ENCODE measurements at regions not wholly inside any gene's neighbourhood (a gene's known extent, or its start where the extent isn't known, plus 50 kb on each side); places are given as distances from the start of the nearest gene placed in this dataset.
A peak's percentile ranks its signal among the peaks of the same experiment; 100 is the strongest.
"Not testable (repeated sequence)": the region's sequence is repeated elsewhere in the genome, so short reads cannot be mapped to it uniquely, and the experiment has no call there.

DNA sequence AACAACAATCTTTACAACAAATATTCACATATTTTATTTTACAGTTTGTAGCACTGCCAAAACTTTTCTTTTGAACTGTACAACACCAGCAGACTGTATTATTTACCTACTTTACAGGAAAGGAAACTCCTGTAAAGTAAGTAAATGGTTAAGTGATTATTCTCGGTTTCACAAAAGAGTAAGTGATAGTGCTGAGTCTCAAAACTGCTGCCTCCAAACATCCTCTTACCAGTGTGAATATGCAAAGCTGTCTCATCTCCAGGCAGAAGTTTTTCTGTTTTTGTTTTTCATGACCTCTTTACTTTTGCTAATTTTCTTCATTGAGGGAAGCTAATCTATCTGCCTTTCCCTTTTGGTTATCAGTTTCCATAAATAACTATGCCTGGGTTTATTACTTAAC, 286.7 kb downstream of the SRGAP2C start:
- no peak for DNase-seq (ENCODE audit: insufficient read length, low spot score)
- no peak for FAIRE-seq
- TF ChIP-seq POLR2A (IDR thresholded peaks at IDR 0.05; ENCODE audit: low read depth, low read length) = no peak
- no peak for TF ChIP-seq POLR2AphosphoS5 (IDR thresholded peaks at IDR 0.05; ENCODE audit: low read depth, low read length)
- TF ChIP-seq TAF1 (IDR thresholded peaks at IDR 0.05; ENCODE audit: low read depth, low read length) = no peak
- TF ChIP-seq SPI1 (IDR thresholded peaks at IDR 0.05; ENCODE audit: low read depth, low read length) = no peak
- no peak for TF ChIP-seq POU2F2 (IDR thresholded peaks at IDR 0.05; ENCODE audit: low read depth, low read length)
- TF ChIP-seq PAX5 (IDR thresholded peaks at IDR 0.05; ENCODE audit: insufficient read depth, low read length, severe bottlenecking) = no peak

DNA sequence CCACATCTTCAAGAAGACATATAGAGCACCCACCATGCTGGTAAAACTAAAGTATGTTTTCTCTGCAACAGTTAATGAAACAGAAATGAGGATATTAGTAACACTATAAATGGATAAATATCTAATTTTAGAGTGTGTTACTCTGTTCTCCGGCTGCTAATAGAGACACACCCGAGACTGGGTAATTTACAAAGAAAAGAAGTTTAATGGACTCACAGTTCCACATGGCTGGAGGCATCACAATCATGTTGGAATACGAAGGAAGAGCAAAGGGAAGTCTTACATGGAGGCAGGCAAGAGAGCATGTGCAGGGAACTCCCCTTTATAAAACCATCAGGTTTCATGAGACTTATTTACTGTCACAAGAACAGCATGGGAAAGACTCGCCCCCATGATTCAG, 287.2 kb downstream of the SRGAP2C start:
- DNase-seq (ENCODE audit: insufficient read length, low spot score) = no peak
- no peak for FAIRE-seq
- TF ChIP-seq POLR2AphosphoS5 (IDR thresholded peaks at IDR 0.05; ENCODE audit: low read depth, low read length) = no peak
- no peak for TF ChIP-seq SPI1 (IDR thresholded peaks at IDR 0.05; ENCODE audit: low read depth, low read length)
- no peak for TF ChIP-seq POU2F2 (IDR thresholded peaks at IDR 0.05; ENCODE audit: low read depth, low read length)
- TF ChIP-seq PAX5 (IDR thresholded peaks at IDR 0.05; ENCODE audit: insufficient read depth, low read length, severe bottlenecking) = no peak
- no peak for TF ChIP-seq POLR2A (IDR thresholded peaks at IDR 0.05; ENCODE audit: low read depth, low read length)
- no peak for TF ChIP-seq TAF1 (IDR thresholded peaks at IDR 0.05; ENCODE audit: low read depth, low read length)

DNA sequence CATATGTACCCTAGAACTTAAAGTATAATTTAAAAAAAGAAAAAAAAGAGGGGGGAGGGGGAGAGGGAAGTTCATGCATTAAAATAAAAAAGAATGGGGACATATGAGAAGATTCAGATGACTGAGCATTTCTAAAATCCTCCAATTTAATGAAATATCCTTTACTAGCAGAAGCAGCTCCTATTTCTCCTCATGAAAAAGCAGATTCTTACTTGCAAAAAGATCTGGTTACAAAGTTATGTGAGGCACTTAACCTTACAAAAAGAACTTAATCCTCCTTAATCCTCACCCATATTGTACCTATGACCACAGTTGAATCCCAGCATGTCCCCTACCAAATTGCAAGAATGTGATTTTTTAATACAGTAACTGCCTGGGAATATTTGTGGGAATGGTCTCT, 298.5 kb downstream of the SRGAP2C start:
- no peak for DNase-seq (ENCODE audit: insufficient read length, low spot score)
- FAIRE-seq = no peak
- TF ChIP-seq POU2F2 (IDR thresholded peaks at IDR 0.05; ENCODE audit: low read depth, low read length) (no peak), POLR2AphosphoS5 (IDR thresholded peaks at IDR 0.05; ENCODE audit: low read depth, low read length) (no peak), PAX5 (IDR thresholded peaks at IDR 0.05; ENCODE audit: insufficient read depth, low read length, severe bottlenecking) (no peak), SPI1 (IDR thresholded peaks at IDR 0.05; ENCODE audit: low read depth, low read length) (no peak), TAF1 (IDR thresholded peaks at IDR 0.05; ENCODE audit: low read depth, low read length) (no peak), POLR2A (IDR thresholded peaks at IDR 0.05; ENCODE audit: low read depth, low read length) (no peak)

DNA sequence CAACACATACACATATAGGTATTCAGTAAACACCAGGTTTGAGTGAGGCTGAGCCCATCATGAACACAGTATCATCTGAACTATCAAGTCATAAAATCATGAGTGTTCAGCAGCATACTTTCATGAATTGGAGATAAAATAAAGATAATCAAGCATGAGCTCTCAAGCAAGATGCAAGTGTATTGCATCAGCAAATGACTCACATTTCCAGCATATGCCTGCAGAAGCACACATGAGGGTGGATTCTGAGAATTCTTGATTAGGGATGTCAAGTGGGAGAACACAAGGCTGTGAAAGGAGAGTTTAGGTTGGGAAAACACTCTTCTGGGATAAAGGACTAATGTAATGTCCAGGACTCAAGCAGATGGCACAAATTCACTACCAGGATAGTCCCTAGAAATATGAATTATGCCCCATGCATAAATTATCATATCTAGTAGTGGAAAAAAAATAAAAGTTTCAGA, 299.2 kb downstream of the SRGAP2C start:
- no peak for DNase-seq (ENCODE audit: insufficient read length, low spot score)
- FAIRE-seq = no peak
- TF ChIP-seq POLR2A (IDR thresholded peaks at IDR 0.05; ENCODE audit: low read depth, low read length) (no peak), TAF1 (IDR thresholded peaks at IDR 0.05; ENCODE audit: low read depth, low read length) (no peak), PAX5 (IDR thresholded peaks at IDR 0.05; ENCODE audit: insufficient read depth, low read length, severe bottlenecking) (no peak), SPI1 (IDR thresholded peaks at IDR 0.05; ENCODE audit: low read depth, low read length) (no peak), POLR2AphosphoS5 (IDR thresholded peaks at IDR 0.05; ENCODE audit: low read depth, low read length) (no peak), POU2F2 (IDR thresholded peaks at IDR 0.05; ENCODE audit: low read depth, low read length) (no peak)

DNA sequence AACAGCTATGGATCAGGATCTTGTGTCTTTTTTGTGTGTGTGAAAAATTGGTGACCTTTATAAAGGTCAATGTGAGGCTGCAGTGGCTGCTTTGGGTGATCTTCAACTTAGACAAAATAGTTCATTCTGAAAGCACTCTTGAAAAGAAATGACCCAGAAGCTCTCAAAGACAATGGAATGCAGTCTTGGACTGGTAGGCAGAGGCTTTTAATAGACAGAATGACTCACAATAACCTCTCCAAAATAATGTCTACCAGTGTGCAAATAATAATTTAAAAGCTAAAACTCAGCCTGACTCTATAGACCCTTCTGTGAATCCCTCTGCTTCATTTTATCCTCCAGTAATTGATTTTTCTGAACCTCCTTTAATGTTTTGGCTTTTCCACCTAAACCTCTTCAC, 310.0 kb downstream of the SRGAP2C start:
- not testable (repeated sequence) for DNase-seq (ENCODE audit: insufficient read length, low spot score); FAIRE-seq

DNA sequence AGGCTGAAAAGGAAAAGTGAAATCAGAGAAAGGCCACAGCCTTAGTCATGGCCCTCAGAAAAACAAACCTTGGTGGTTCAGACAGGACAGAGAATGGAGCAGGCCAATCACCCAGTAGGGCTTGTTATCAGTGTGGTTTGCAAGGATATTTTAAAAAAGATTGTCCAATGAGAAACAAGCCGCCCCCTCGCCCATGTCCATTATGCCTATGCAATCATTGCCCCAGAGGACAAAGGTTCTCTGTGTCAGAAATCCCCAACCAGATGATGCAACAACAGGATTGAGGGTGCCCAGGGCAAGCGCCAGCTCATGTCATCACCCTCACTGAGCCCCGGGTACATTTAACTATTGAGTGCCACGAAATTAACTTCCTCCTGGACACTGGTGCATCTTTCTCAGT, 326.7 kb downstream of the SRGAP2C start:
- not testable (repeated sequence) for DNase-seq (ENCODE audit: insufficient read length, low spot score)

DNA sequence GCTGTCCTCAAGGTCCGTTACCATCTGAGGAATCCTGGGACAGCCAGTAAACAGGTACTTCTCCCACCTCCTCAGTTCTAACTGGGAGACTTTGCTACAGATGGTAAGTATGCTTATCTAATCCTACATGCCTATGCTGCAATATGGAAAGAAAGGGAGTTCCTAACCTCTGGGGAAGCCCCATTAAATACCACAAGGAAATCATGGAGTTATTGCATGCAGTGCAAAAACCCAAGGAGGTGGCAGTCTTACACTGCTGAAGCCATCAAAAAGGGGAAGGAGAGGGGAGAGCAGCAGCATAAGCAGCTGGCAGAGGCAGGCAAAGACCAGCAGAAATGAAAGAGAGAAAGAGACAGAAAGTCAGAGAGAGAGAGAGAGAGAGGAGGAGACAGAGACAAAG, 327.1 kb downstream of the SRGAP2C start:
- DNase-seq (ENCODE audit: insufficient read length, low spot score); FAIRE-seq: not testable (repeated sequence)

More for the DNA sequence above, 326.7 kb downstream of the SRGAP2C start:
- FAIRE-seq = not testable (repeated sequence)

DNA sequence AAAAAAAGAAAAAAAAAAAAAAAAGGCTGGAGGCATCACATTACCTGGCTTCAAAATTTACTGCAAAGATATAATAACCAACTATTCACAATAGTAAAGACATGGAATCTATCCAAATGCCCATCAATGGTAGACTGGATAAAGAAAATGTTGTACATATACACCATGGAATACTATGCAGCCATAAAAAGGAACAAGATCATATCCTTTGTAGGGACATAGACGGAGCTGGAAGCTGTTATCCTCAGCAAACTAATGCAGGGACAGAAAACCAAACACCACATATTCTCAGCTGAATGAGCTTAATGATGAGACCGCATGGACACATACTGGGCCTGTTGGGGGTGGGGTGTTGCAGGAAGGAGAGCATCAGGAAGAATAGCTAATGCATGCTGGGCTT, 330.5 kb downstream of the SRGAP2C start:
- FAIRE-seq = no peak
- TF ChIP-seq PAX5 (IDR thresholded peaks at IDR 0.05; ENCODE audit: insufficient read depth, low read length, severe bottlenecking) (no peak), POU2F2 (IDR thresholded peaks at IDR 0.05; ENCODE audit: low read depth, low read length) (no peak), POLR2A (IDR thresholded peaks at IDR 0.05; ENCODE audit: low read depth, low read length) (no peak)
- no peak for DNase-seq (ENCODE audit: insufficient read length, low spot score)

DNA sequence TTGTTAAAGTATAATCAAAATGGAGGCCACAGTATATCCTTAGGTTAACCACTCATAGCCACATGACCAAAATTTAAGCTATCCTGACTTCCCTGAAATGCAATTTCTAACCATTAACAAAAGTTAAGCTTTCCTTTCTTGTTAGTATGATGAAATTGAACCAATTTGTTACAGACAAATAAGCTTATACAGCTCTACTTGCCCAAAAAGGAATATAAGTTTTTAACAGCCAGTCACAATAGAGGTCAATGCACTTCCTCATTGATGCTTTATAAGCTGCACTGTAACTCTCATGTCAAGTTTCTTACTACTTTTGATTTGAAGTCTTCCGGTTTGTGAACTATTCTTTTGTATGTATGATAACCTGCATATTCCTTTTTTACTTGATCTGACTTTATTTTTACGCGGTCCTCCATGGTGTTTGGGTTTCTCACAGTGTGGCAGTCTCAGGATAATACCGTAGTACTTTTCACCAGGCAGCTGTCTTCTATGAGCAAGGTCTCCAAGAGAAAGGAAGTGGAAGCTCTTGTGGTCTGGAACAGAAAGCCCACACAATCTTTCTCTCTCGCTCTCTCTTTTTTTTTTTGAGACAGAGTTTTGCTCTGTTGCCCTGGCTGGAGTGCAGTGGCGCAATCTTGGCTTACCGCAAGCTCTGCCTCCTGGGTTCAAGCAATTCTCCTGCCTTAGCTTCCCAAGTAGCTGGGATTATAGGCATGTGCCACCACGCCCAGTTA, 331.6 kb downstream of the SRGAP2C start:
- TF ChIP-seq SPI1 (IDR thresholded peaks at IDR 0.05; ENCODE audit: low read depth, low read length) = peak; percentile 62
- no peak for TF ChIP-seq POU2F2 (IDR thresholded peaks at IDR 0.05; ENCODE audit: low read depth, low read length)
- DNase-seq (ENCODE audit: insufficient read length, low spot score) = no peak
- FAIRE-seq = no peak

DNA sequence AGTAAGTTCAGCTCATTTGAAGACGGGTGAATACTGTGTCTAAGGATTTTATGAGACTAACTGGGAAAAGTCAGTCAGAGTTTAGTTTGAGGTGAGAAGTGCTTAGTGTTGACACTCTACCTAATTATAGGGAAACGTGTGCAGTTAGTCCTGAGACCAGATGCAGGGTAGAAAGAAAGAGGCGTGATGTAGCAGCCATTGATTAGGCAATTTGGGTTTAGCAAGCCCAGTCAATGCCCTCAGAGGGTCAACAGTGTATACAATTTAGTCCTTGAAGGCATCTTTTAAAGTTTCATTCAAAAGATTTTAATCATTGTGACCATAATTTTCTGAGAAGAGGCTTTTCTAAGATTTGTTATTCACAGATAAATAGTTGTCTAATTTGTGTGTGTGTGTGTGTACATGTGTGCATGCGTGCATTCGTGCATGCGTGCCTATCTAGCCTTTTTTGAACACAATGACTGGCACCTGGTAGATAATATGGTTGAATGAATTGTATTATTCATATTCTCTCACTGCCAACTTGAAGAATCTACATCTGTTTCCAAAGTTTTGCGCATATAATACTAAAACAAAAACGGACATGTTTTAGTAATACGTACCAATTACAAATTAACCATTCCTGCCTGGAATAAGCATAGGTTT, 332.9 kb downstream of the SRGAP2C start:
- TF ChIP-seq POLR2AphosphoS5 (IDR thresholded peaks at IDR 0.05; ENCODE audit: low read depth, low read length) (no peak), SPI1 (IDR thresholded peaks at IDR 0.05; ENCODE audit: low read depth, low read length) (no peak)
- FAIRE-seq = no peak

DNA sequence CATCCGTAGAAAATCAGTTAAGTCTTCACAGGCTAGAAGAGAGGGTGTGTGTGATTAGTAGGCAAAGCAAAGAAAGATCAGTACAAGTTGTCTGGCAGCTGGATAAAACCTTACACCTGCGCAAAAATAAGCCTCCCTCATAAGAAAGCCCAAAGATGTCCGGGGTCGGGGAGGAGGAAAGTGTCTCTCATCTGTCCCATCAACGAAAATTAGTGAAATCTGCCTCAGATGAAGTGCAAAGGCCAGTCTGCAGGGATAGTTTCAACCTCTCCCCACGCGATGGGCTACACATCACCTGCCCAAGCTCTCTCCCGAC, 333.9 kb downstream of the SRGAP2C start:
- TF ChIP-seq TAF1 (IDR thresholded peaks at IDR 0.05; ENCODE audit: low read depth, low read length) = no peak
- no peak for TF ChIP-seq SPI1 (IDR thresholded peaks at IDR 0.05; ENCODE audit: low read depth, low read length)
- TF ChIP-seq PAX5 (IDR thresholded peaks at IDR 0.05; ENCODE audit: insufficient read depth, low read length, severe bottlenecking) = no peak
- TF ChIP-seq POLR2A (IDR thresholded peaks at IDR 0.05; ENCODE audit: low read depth, low read length) = no peak
- no peak for TF ChIP-seq POLR2AphosphoS5 (IDR thresholded peaks at IDR 0.05; ENCODE audit: low read depth, low read length)
- TF ChIP-seq POU2F2 (IDR thresholded peaks at IDR 0.05; ENCODE audit: low read depth, low read length) = no peak
- DNase-seq (ENCODE audit: insufficient read length, low spot score) (no peak), FAIRE-seq (no peak)

More for the DNA sequence above, 332.9 kb downstream of the SRGAP2C start:
- no peak for DNase-seq (ENCODE audit: insufficient read length, low spot score)
